ENCODE measurements at regions not wholly inside any gene's neighbourhood (a gene's known extent, or its start where the extent isn't known, plus 50 kb on each side); places are given as distances from the start of the nearest gene placed in this dataset.
"Not testable (repeated sequence)": the region's sequence is repeated elsewhere in the genome, so short reads cannot be mapped to it uniquely, and the experiment has no call there.

GRCh38 chr5:100401149-100401548, 134.0 kb upstream of the FAM174A start:
- no peak for DNase-seq (ENCODE audit: low spot score)
- intact Hi-C loops (cut with DNase I) = no loop called here

DNA sequence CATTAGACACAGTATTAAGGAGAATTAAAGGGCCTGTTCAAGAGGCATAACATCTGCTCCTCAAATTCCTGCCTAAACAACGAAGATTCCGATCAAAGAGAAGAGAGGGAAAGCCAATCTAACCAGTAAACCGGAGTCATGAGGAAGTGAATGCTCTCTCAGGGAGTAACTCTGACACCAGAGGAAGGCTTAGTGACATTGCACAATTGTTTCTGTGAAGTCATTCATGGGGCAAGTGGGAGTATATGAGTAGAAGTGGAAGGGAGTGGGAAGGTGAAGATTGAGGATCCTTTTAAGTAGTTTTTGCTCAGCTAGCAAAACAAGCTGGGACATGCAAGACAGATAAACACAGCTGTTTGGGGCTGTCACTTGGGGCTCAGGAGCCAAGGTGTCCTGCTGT, 136.4 kb upstream of the FAM174A start:
- intact Hi-C loops (cut with DNase I); DNase-seq (ENCODE audit: low spot score): not testable (repeated sequence)

DNA sequence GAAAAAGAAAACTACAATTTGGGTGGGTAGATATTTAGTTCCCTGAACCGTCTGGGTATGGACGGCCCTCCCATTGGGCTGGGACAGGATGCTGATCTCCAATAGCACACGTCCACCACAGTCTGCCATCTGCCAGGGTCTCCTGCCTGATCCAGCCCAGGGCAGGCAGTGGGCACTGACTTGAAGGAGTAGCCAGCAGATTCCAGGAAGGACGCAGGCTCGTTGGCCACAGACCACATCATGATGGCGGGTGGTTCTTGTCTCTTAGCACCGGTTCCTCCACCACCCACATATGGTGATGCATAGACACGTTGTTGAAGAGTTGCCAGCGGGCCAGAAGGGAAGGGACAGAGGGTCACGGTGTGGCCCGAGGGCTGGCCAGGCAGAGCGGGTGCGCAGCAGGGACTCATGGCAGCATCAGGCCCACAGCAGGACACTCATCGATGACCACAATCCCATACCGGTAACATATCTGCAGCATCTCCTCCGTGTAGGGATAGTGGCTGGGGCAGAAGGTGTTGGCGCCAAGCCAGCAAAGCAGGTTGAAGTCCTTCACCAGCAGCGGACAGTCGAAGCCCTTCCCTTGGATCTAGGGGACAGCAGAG, 155.8 kb upstream of the FAM174A start:
- DNase-seq (ENCODE audit: low spot score); intact Hi-C loops (cut with DNase I): not testable (repeated sequence)

DNA sequence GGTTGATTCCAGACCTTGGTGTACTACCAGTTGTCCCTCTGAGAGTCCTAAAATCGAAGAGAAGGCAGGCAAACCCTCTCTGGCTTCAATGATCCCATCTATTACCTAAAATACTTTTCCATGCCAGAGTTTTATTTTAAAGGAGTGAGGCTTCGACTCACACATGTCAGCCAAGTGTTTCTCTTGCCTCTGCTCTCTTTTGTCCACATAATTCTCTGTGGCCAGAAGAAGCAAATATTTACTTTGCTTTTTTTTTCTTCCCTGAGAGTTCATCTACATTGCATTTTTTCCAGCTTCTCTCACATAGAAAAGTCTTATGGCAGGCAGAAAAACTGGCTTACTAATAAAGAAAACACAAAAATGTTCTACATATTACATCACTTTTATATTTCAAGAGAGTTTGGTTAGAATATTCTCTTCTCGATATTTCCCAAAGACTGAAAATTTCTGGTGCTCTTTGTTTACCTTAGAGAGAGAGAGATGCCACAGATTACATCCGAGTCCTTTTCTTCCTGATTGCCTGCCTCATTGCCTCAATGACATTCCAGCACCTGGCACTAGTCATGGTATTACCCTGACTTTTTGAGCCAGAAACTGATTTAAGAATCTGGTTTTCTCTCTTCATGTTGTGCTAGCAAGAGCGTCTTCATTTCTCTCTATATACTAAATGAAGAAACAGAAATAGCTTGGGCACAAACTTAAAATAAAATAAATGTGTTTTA, 170.3 kb upstream of the FAM174A start:
- intact Hi-C loops (cut with DNase I); DNase-seq (ENCODE audit: low spot score): not testable (repeated sequence)

- intact Hi-C loops (cut with DNase I); DNase-seq (ENCODE audit: low spot score): not testable (repeated sequence)
Observed at GRCh38 chr5:100364343-100364742, 170.8 kb upstream of the FAM174A start.

GRCh38 chr5:100359998-100360397, 175.2 kb upstream of the FAM174A start:
- intact Hi-C loops (cut with DNase I); DNase-seq (ENCODE audit: low spot score): not testable (repeated sequence)

DNA sequence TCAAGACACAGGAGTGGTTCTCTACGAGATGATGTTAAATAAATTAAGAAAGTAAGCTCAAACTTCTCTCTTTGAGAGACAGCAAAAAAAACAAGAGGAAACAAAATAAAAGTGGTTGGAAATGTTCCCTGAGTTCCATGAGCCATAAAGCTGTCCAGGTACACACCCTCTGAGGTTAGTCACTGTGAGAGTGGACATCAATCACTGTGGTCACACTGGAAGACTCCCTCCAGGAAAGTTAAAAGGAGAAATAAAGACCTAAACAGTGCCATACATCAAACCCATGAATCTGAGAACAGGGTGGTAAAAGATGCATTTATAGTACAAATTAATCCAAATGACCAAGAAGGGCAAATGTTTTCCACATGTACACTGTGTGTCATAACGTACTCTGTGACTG, 188.9 kb upstream of the FAM174A start:
- DNase-seq (ENCODE audit: low spot score); intact Hi-C loops (cut with DNase I): not testable (repeated sequence)

DNA sequence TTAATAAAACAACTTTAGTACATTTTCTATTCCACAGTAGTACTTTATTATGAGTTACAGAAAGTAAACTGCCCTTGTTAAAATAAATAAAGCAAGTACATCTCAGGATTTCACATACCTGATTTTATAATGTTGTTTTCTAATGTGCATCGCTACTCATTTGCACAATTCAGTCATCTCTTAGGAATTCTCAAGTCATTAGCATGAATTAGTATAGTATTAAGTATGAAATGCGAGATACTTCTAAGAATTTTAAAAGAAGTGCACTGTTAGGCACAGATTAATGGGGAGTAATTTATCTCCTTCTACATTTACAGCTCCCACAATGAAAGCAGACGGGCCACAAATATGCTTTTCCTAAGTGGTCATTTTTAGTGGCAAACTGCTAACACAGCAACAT, 193.7 kb upstream of the FAM174A start:
- DNase-seq (ENCODE audit: low spot score); intact Hi-C loops (cut with DNase I): not testable (repeated sequence)

- intact Hi-C loops (cut with DNase I) = no loop called here
- DNase-seq (ENCODE audit: low spot score) = no peak
Observed at GRCh38 chr5:100322483-100322882, 212.7 kb upstream of the FAM174A start.

DNA sequence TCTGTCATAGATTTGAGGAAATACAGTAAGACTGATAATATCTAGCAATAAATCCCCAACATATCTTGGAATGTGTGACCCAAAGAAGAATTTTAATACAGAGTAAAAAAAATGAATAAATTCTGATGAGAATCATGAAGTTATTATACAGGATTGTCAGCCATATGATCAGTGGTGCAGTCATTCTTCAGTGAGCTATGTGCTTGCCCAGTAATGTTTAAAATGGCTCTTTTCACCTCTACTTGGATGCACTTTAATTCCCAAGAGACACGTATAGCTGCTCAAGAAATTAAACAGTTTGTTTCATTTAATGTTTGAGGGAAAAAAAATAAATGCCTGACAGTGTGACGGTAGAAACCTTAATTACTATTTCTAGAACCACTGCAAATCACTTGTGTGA, 215.3 kb upstream of the FAM174A start:
- intact Hi-C loops (cut with DNase I) = no loop called here
- DNase-seq (ENCODE audit: low spot score) = no peak

DNA sequence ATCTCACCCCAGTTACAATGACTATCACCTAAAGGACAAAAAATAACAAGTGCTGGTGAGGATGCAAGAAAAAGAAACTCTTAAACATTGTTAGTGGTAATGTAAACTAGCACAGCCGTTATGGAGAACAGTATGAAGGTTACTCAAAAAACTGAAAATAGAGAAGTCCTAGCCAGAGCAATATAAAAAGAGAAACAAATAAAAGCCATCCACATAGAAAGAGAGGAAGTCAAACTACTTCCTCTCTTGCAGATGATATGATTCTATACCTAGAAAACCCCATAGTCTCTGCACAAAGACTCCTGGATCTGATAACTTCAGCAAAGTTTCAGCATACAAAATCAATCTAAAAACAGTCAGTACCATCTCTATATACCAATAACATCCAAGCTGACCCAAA, 221.5 kb upstream of the FAM174A start:
- intact Hi-C loops (cut with DNase I) = no loop called here
- DNase-seq (ENCODE audit: low spot score) = no peak

GRCh38 chr5:100311806-100312205, 223.4 kb upstream of the FAM174A start:
- no peak for DNase-seq (ENCODE audit: low spot score)
- intact Hi-C loops (cut with DNase I) = no loop called here

DNA sequence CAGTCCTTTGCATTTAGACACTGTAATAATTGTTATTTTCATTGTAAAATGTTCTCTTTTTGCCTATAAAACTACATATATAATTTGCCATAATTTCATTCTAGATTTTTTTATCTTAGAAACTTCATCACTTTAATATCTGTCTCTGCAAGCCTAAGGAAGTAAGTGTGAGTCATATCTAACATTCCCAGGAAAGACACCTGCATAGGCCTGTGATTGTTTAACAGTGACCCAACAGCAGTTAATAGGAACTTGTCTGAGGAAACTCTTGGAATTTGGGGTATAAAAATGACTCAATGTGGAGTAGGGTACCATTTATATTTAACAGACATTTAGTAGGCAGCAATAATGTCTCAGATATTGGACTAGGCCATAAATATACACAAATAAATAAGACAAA, 229.2 kb upstream of the FAM174A start:
- intact Hi-C loops (cut with DNase I) = no loop called here
- DNase-seq (ENCODE audit: low spot score) = no peak

DNA sequence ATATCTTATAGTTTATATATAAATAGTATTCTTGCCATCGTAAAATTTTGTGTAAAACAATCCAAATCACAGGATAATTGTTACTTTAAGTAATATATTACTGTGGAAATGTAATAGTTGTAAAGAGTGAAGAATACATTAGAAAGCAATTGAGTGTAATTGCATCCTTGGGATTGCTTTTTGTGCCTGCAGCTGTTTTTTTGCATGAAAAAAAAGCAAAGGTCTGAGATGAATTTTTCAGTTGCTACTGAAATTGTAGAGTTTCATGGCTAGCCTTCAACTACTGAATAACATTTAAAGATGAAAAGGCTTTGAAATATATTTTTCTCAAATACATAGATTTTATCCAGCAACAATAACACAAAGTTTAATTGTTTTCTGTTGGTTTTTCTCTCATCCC, 232.0 kb upstream of the FAM174A start:
- DNase-seq (ENCODE audit: low spot score) = no peak

GRCh38 chr5:100299261-100299660, 235.9 kb upstream of the FAM174A start:
- intact Hi-C loops (cut with DNase I) = no loop called here
- no peak for DNase-seq (ENCODE audit: low spot score)

More for the DNA sequence above, 232.0 kb upstream of the FAM174A start:
- intact Hi-C loops (cut with DNase I) = no loop called here

DNA sequence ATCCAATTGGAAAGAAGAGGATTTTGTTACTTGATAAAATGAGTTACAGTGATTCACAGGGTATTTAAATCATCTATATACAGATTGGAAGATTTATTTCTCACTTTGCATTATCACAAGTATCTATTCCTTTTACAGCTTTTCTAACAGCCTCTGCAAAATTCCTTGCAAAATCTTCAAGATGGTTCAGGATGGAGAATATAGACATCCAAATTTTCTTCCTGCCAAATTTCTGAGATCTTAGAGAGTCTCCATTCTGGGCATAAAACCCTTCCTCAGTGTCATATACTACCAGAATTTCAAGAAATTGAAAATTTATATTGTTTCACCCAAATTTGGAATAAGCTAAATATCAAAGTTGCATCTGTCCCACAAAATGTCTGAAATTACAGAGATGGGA, 259.1 kb upstream of the FAM174A start:
- DNase-seq (ENCODE audit: low spot score) = no peak
- intact Hi-C loops (cut with DNase I) = no loop called here

- no peak for DNase-seq (ENCODE audit: low spot score)
- intact Hi-C loops (cut with DNase I) = no loop called here
Observed at GRCh38 chr5:100275631-100276030, 259.5 kb upstream of the FAM174A start.

GRCh38 chr5:100273846-100274580, 261.2 kb upstream of the FAM174A start:
- intact Hi-C loops (cut with DNase I) = no loop called here

GRCh38 chr5:100270023-100270771, 265.0 kb upstream of the FAM174A start:
- DNase-seq (ENCODE audit: low spot score) = no peak
- intact Hi-C loops (cut with DNase I) = no loop called here

More at GRCh38 chr5:100273846-100274580, 261.2 kb upstream of the FAM174A start:
- DNase-seq (ENCODE audit: low spot score) = no peak

GRCh38 chr5:100260968-100261367, 274.2 kb upstream of the FAM174A start:
- intact Hi-C loops (cut with DNase I) = no loop called here

More at GRCh38 chr5:100260968-100261367, 274.2 kb upstream of the FAM174A start:
- no peak for DNase-seq (ENCODE audit: low spot score)

Measured in cardiac septum (tissue), 1 donor.